ENCODE measurements at regions not wholly inside any gene's neighbourhood (a gene's known extent, or its start where the extent isn't known, plus 50 kb on each side); places are given as distances from the start of the nearest gene placed in this dataset.
"Not testable (repeated sequence)": the region's sequence is repeated elsewhere in the genome, so short reads cannot be mapped to it uniquely, and the experiment has no call there.

DNA sequence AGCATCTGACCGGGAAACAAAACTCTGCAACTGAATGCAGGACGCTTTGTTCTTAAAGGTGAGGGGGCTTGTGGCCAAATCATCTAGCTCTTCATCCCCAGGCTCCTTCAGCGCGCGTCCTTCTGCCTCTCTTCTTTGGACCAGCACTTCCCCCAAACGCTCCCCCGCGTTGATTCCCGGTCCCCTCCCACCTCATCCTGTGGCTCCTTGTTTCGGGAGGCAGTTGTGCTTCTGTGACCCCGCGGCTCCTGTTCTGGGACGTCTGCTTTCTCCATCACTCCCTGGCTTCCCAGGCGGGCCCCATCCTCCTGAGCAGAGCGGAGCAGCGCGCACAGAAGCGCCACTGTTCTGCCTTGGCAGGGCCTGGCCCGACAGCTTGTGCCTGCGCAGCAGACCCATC is 109.7 kb upstream of the ZNG1E start:
- DNase-seq (ENCODE audit: low read depth in 2 of 2) = not testable (repeated sequence)

- DNase-seq (ENCODE audit: low read depth in 2 of 2) = not testable (repeated sequence)
These were observed 156.7 kb upstream of the ZNG1E start for GRCh38 chr9:65519018-65519417.

- DNase-seq (ENCODE audit: low read depth in 2 of 2) = not testable (repeated sequence)
These were observed 161.3 kb upstream of the ZNG1E start for GRCh38 chr9:65514465-65514864.

- not testable (repeated sequence) for DNase-seq (ENCODE audit: low read depth in 2 of 2)
These were observed 167.8 kb upstream of the ZNG1E start for GRCh38 chr9:65507897-65508296.

- not testable (repeated sequence) for DNase-seq (ENCODE audit: low read depth in 2 of 2)
These were observed 171.0 kb upstream of the ZNG1E start for GRCh38 chr9:65504686-65505085.

DNA sequence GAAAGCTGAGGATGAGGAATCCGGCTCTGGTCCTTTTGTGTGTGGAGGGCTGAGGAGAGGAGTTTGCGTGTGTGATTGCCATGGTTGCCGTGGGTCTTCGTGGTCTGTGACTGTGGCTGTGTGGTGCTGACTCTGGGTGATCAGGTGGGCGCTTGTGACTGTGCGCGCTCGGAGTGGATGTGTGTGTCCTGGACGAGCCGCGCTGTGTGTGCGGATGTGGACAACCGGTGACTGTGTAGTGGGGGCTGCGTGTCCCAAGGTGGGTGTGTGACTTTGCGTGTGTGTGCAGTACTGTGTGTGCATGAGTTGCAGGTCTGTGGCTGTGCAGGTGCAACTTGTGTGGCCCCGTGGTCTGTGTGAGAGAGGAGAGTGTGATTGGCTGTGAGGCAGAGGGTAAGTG is 172.0 kb upstream of the ZNG1E start:
- not testable (repeated sequence) for DNase-seq (ENCODE audit: low read depth in 2 of 2)

DNA sequence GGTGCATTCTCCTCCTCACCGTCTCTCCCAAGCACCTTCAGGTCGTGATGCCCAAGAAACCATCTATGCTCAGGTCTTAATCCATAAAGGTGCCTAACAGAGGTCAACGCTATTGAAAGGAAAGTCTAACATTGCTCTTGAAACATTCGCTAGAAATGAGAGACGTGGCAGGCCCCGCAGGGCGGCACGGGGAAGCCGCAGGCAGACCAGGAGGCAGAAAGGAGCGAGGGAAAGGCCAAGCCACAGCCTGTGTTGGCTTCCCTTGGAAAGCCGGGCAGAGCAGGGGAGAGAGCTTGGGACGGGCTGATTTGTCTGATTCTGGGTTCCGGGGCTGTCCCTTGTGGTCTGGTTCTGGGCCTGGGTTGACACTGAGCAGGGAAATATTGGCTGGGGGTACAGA is 192.8 kb upstream of the ZNG1E start:
- not testable (repeated sequence) for DNase-seq (ENCODE audit: low read depth in 2 of 2)

- DNase-seq (ENCODE audit: low read depth in 2 of 2) = not testable (repeated sequence)
These were observed 194.4 kb upstream of the ZNG1E start for GRCh38 chr9:65481291-65481690.

- not testable (repeated sequence) for DNase-seq (ENCODE audit: low read depth in 2 of 2)
These were observed 189.9 kb upstream of the FOXD4L5 start for GRCh38 chr9:65474891-65475290.

DNA sequence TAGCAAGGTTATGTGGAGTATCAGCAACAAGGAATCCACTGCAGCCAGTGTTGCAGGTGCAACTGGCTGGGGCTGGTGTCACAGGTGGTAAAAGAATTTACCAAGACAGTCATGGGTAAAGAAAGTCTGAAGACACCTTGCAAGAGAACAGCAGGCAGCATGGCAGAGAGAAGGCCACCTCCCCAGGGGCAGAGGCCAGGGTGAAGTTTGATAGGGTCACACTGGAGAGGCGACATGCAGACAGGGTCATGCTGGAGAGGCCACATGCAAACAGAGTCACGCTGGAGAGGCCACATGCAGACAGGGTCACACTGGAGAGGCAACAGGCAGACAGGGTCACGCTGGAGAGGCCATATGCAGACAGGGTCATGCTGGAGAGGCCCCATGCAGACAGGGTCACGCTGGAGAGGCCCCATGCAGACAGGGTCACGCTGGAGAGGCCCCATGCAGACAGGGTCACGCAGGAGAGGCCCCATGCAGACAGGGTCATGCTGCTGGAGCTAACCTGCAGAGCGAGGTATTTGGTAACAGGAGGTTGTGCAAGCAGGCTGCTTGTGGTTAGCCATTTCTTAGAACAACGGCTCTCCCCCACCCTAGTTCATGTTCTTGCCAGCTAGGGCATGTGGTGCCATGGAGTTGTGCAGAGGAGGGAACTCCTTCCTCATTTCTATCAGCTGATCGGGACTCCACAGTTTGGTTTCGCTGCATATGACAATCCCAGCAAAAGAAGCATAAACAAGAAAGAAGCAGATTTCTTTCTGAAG is 188.2 kb upstream of the FOXD4L5 start:
- not testable (repeated sequence) for DNase-seq (ENCODE audit: low read depth in 2 of 2)

- DNase-seq (ENCODE audit: low read depth in 2 of 2) = not testable (repeated sequence)
These were observed 186.1 kb upstream of the FOXD4L5 start for GRCh38 chr9:65471106-65471505.

DNA sequence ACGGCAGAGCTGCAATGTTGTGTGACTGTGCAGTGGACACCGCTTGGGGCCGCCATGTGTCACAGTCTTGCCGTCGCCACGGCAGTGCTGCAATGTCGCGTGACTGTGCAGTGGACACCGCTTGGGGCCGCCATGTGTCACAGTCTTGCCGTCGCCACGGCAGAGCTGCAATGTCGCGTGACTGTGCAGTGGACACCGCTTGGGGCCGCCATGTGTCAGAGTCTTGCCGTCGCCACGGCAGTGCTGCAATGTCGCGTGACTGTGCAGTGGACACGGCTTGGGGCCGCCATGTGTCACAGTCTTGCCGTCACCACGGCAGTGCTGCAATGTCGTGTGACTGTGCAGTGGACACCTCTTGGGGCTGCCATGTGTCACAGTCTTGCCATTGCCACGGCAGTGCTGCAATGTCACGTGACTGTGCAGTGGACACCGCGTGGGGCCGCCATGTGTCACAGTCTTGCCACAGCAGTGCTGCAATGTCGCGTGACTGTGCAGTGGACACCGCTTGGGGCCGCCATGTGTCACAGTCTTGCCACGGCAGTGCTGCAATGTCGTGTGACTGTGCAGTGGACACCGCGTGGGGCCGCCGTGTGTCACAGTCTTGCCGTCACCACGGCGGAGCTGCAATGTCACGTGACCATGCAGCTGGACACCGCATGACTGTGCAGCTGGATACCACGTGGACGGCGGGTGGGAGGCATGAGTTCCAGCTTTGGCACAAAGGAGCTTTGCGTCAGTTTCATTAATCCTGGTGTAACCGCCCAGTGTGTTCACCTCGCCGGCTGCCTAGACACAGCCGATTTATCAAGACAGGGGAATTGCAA is 182.1 kb upstream of the FOXD4L5 start:
- not testable (repeated sequence) for DNase-seq (ENCODE audit: low read depth in 2 of 2)

- DNase-seq (ENCODE audit: low read depth in 2 of 2) = not testable (repeated sequence)
These were observed 180.4 kb upstream of the FOXD4L5 start for GRCh38 chr9:65465246-65465895.

DNA sequence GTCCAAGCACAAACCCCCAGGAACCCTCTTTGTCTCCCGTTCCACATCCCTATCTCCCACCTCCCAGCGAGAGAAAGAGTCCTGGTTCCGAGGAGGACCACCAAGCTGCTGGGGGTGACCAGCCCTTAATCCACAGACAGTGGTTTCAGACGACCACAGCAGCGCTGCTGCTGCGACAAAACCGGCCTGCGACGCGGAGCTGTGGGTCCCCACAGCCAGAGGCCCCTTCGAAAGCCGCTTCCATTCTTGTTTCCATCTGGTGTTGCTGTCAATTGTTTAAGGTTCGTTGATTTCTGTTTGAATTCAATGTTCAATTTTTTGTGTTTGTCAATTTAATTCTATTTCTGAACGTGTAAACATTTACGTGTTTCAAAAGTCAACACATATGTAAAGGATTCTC is 177.5 kb upstream of the FOXD4L5 start:
- not testable (repeated sequence) for DNase-seq (ENCODE audit: low read depth in 2 of 2)

GRCh38 chr9:65459756-65460320 is 174.8 kb upstream of the FOXD4L5 start:
- DNase-seq (ENCODE audit: low read depth in 2 of 2) = no peak

- DNase-seq (ENCODE audit: low read depth in 2 of 2) = no peak
These were observed 174.0 kb upstream of the FOXD4L5 start for GRCh38 chr9:65458992-65459391.

GRCh38 chr9:65458465-65458864 is 173.5 kb upstream of the FOXD4L5 start:
- no peak for DNase-seq (ENCODE audit: low read depth in 2 of 2)

- DNase-seq (ENCODE audit: low read depth in 2 of 2) = not testable (repeated sequence)
These were observed 172.0 kb upstream of the FOXD4L5 start for GRCh38 chr9:65456991-65457390.

GRCh38 chr9:65455751-65456647 is 171.0 kb upstream of the FOXD4L5 start:
- DNase-seq (ENCODE audit: low read depth in 2 of 2) = not testable (repeated sequence)

- DNase-seq (ENCODE audit: low read depth in 2 of 2) = not testable (repeated sequence)
These were observed 170.1 kb upstream of the FOXD4L5 start for GRCh38 chr9:65455136-65455535.

DNA sequence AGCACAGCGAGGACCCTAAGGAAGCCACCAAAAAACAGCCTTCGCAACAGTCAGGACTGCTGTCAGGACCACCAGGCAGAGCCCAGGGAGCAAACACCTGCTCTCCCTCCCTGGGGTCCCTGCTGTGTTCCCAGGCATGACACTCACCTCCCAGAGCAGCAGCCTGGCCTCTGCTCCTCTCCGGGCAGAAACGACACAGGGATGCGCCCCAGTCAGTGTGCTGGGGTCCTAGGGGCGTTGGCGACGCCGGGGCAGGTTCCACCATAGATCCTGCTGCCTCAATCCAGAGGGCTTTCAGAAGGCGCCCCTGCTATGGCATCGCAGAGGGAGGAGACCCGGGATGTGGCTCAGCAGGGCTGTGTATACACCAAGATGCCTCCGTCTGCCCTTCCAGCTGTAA is 169.7 kb upstream of the FOXD4L5 start:
- not testable (repeated sequence) for DNase-seq (ENCODE audit: low read depth in 2 of 2)
